ENCODE measurements at regions not wholly inside any gene's neighbourhood (a gene's known extent, or its start where the extent isn't known, plus 50 kb on each side); places are given as distances from the start of the nearest gene placed in this dataset.

GRCh38 chr13:82571653-82572052 is 1310.6 kb downstream of the SLITRK1 start:
- no peak for TF ChIP-seq CTCF (IDR thresholded peaks at IDR 0.05; ENCODE audit: extremely low read depth, insufficient read depth, missing control alignments)
- in situ Hi-C loops (cut with MboI; ENCODE audit: low pct_unique_long_range_greater_than_20kb, low sequenced_read_pairs, unreplicated experiment), result no loop called here
- DNase-seq (ENCODE audit: low spot score), result no peak

DNA sequence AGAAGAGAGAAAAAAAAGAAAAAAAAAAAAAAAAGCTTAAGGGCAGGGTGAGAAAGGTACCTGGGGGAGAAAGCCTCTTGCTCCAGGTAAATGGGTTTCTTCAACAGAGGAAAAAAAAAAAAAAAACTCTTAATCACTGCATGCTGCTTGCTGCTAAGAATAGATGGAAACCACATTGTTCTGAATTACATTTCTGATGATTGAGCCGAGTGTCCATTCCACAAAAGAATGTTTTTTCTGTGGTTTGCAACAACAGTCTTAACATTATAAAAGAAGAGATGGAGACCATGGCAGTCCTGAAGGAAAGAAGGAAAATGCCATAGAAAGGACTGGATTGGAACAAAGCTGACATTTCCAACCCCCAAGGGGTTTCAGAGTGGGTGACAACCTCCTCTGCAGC is 1312.7 kb downstream of the SLITRK1 start:
- DNase-seq (ENCODE audit: low spot score), result no peak
- in situ Hi-C loops (cut with MboI; ENCODE audit: low pct_unique_long_range_greater_than_20kb, low sequenced_read_pairs, unreplicated experiment), result no loop called here
- no peak for TF ChIP-seq CTCF (IDR thresholded peaks at IDR 0.05; ENCODE audit: extremely low read depth, insufficient read depth, missing control alignments)

GRCh38 chr13:82566864-82567263 is 1315.4 kb downstream of the SLITRK1 start:
- in situ Hi-C loops (cut with MboI; ENCODE audit: low pct_unique_long_range_greater_than_20kb, low sequenced_read_pairs, unreplicated experiment), result no loop called here
- DNase-seq (ENCODE audit: low spot score), result no peak
- no peak for TF ChIP-seq CTCF (IDR thresholded peaks at IDR 0.05; ENCODE audit: extremely low read depth, insufficient read depth, missing control alignments)

DNA sequence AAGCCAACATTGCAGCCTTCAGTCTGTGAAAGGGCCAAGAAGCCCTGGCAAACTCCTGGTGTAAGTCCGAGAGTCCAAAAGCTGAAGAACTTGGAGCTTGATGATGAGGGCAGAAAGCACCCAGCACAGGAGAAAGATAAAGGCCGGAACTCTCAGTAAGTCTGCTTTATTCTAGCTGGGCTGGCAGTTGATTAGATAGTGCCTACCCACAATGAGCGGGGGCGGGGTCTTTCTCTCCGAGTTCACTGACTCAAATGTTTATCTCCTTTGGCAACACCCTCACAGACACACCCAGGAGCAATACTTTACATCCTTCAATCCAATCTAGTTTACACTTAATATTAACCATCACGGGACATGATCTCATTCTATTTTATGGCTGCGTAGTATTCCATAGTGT is 1317.1 kb downstream of the SLITRK1 start:
- no peak for DNase-seq (ENCODE audit: low spot score)
- in situ Hi-C loops (cut with MboI; ENCODE audit: low pct_unique_long_range_greater_than_20kb, low sequenced_read_pairs, unreplicated experiment), result no loop called here
- no peak for TF ChIP-seq CTCF (IDR thresholded peaks at IDR 0.05; ENCODE audit: extremely low read depth, insufficient read depth, missing control alignments)

GRCh38 chr13:82560889-82561288 is 1321.4 kb downstream of the SLITRK1 start:
- TF ChIP-seq CTCF (IDR thresholded peaks at IDR 0.05; ENCODE audit: extremely low read depth, insufficient read depth, missing control alignments), result no peak
- in situ Hi-C loops (cut with MboI; ENCODE audit: low pct_unique_long_range_greater_than_20kb, low sequenced_read_pairs, unreplicated experiment), result no loop called here
- no peak for DNase-seq (ENCODE audit: low spot score)

- DNase-seq (ENCODE audit: low spot score), result no peak
- in situ Hi-C loops (cut with MboI; ENCODE audit: low pct_unique_long_range_greater_than_20kb, low sequenced_read_pairs, unreplicated experiment), result no loop called here
- no peak for TF ChIP-seq CTCF (IDR thresholded peaks at IDR 0.05; ENCODE audit: extremely low read depth, insufficient read depth, missing control alignments)
These were observed 1359.4 kb downstream of the SLITRK1 start for GRCh38 chr13:82522872-82523271.

GRCh38 chr13:82506805-82507414 is 1375.4 kb downstream of the SLITRK1 start:
- no peak for DNase-seq (ENCODE audit: low spot score)
- in situ Hi-C loops (cut with MboI; ENCODE audit: low pct_unique_long_range_greater_than_20kb, low sequenced_read_pairs, unreplicated experiment), result no loop called here
- no peak for TF ChIP-seq CTCF (IDR thresholded peaks at IDR 0.05; ENCODE audit: extremely low read depth, insufficient read depth, missing control alignments)
